ENCODE measurements at regions not wholly inside any gene's neighbourhood (a gene's known extent, or its start where the extent isn't known, plus 50 kb on each side); places are given as distances from the start of the nearest gene placed in this dataset.

DNA sequence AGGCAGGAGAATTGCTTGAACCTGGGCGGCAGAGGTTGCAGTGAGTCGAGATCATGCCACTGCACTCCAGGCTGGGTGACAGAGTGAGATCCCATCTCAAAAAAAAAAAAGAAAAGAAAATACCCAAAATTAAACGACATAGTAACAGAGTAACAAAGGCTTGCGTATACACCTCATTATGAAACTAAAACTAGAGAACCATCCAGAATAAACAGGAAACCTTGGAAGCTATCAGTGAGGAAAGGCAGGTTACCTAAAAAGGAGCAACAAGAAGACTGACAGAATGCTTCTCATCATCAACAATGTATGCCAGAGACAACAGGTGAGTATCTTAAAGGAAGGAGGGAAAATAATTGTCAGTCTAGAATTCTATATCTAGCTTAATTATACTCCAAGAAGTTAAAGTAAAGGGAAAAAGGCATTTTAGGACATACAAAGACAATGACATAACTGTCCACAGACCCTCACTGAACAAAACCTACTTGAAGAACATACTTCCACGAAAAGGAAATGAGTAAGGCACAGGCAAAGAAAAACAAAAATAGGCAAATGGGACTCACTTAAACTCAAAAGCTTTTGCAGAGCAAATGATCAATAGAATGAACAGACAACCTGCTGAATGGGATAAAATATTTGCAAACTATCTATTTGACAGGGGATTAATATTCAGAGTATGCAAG, 64.1 kb upstream of the NT5E start:
- Histone ChIP-seq H3K27ac (no peak overlapping the region), H3K9me3 (no peaks in the 10 kb centered on the region), H3K4me3 (no peak overlapping the region), H3K4me1 (peaks cover 5 to 8% (median 7%) of the 10 kb centered on the region in 3 donors), H3K27me3 (no peaks in the 10 kb centered on the region), H3K36me3 (no peaks in the 10 kb centered on the region)
- ATAC-seq (no peak), DNase-seq (no peak), FAIRE-seq (no peak)
- intact Hi-C loops (cut with DNase I): no loop called here
- TF ChIP-seq, protein P1, sequence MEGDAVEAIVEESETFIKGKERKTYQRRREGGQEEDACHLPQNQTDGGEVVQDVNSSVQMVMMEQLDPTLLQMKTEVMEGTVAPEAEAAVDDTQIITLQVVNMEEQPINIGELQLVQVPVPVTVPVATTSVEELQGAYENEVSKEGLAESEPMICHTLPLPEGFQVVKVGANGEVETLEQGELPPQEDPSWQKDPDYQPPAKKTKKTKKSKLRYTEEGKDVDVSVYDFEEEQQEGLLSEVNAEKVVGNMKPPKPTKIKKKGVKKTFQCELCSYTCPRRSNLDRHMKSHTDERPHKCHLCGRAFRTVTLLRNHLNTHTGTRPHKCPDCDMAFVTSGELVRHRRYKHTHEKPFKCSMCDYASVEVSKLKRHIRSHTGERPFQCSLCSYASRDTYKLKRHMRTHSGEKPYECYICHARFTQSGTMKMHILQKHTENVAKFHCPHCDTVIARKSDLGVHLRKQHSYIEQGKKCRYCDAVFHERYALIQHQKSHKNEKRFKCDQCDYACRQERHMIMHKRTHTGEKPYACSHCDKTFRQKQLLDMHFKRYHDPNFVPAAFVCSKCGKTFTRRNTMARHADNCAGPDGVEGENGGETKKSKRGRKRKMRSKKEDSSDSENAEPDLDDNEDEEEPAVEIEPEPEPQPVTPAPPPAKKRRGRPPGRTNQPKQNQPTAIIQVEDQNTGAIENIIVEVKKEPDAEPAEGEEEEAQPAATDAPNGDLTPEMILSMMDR (IDR thresholded peaks at IDR 0.05): no peak
- 79 to 89% methylated on average over 5 of the region's 5 CpGs for WGBS, 2 donors

GRCh38 chr6:85383042-85383441, 66.8 kb upstream of the NT5E start:
- ATAC-seq (no peak), FAIRE-seq (no peak), DNase-seq (no peak)
- Histone ChIP-seq H3K27me3 (no peaks in the 10 kb centered on the region), H3K36me3 (no peaks in the 10 kb centered on the region), H3K9me3 (no peaks in the 10 kb centered on the region), H3K4me1 (no peaks in the 10 kb centered on the region), H3K27ac (no peak overlapping the region), H3K4me3 (no peak overlapping the region)
- WGBS, 2 donors: 32 to 51% methylated on average over 6 of the region's 6 CpGs
- intact Hi-C loops (cut with DNase I): no loop called here
- TF ChIP-seq, protein P1 (IDR thresholded peaks at IDR 0.05): no peak

DNA sequence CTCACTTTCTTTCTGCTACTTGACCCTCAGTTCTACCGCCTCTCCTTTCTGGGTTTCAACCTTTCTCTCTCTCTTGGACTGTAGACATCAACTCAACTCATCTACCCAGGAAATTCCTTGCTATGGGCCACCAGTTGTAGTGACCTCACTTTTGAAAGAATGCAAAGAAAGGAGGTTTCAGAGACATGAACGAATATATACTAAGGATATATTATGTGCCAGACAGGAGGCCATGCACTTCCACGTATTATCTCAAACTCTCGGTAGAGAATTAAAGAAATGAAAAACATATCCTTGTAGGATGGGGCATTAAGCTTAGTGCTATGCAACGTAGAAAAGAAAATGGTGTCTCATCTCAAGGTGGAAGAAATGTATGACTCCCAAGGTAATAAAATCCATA, 67.3 kb upstream of the NT5E start:
- Histone ChIP-seq H3K27me3 (no peaks in the 10 kb centered on the region), H3K9me3 (no peaks in the 10 kb centered on the region), H3K36me3 (no peaks in the 10 kb centered on the region), H3K4me3 (no peak overlapping the region), H3K4me1 (no peaks in the 10 kb centered on the region), H3K27ac (no peak overlapping the region)
- DNase-seq (no peak), ATAC-seq (no peak), FAIRE-seq (no peak)
- intact Hi-C loops (cut with DNase I): no loop called here
- WGBS, 2 donors: 92 to 93% methylated on average over 5 of the region's 5 CpGs
- TF ChIP-seq, protein P1 (IDR thresholded peaks at IDR 0.05): no peak

- TF ChIP-seq, protein P1 (IDR thresholded peaks at IDR 0.05): no peak
- H3K27me3 ChIP-seq: no peaks in the 10 kb centered on the region
Measured at GRCh38 chr6:85372915-85373270, 77.0 kb upstream of the NT5E start.

GRCh38 chr6:85372188-85372914, 77.5 kb upstream of the NT5E start:
- FAIRE-seq: no peak
- Histone ChIP-seq H3K4me3 (no peak overlapping the region), H3K36me3 (no peaks in the 10 kb centered on the region), H3K27ac (no peak overlapping the region), H3K9me3 (no peaks in the 10 kb centered on the region), H3K27me3 (no peaks in the 10 kb centered on the region), H3K4me1 (no peaks in the 10 kb centered on the region)
- intact Hi-C loops (cut with DNase I): no loop called here
- DNase-seq: no peak
- ATAC-seq: no peak
- 75 to 79% methylated on average over 9 of the region's 9 CpGs for WGBS, 2 donors
- TF ChIP-seq, protein P1 (IDR thresholded peaks at IDR 0.05): no peak

More at GRCh38 chr6:85372915-85373270, 77.0 kb upstream of the NT5E start:
- no peak for ATAC-seq
- Histone ChIP-seq H3K9me3 (no peaks in the 10 kb centered on the region), H3K27ac (no peak overlapping the region), H3K4me1 (no peaks in the 10 kb centered on the region), H3K36me3 (no peaks in the 10 kb centered on the region), H3K4me3 (no peak overlapping the region)
- intact Hi-C loops (cut with DNase I): no loop called here
- 30 to 56% methylated on average over 2 of the region's 2 CpGs for WGBS, 2 donors
- no peak for FAIRE-seq
- DNase-seq: no peak
